ENCODE measurements at regions not wholly inside any gene's neighbourhood (a gene's known extent, or its start where the extent isn't known, plus 50 kb on each side); places are given as distances from the start of the nearest gene placed in this dataset.

GRCh38 chr15:69715210-69715609, 262.6 kb downstream of the RPLP1 start:
- TF ChIP-seq CTCF (IDR thresholded peaks at IDR 0.05; ENCODE audit: low read length) (no peak), EZH2 (IDR thresholded peaks at IDR 0.05; ENCODE audit: borderline replicate concordance, low read length) (no peak)
